ENCODE measurements at regions not wholly inside any gene's neighbourhood (a gene's known extent, or its start where the extent isn't known, plus 50 kb on each side); places are given as distances from the start of the nearest gene placed in this dataset.
A peak's percentile ranks its signal among the peaks of the same experiment; 100 is the strongest.
"Not testable (repeated sequence)": the region's sequence is repeated elsewhere in the genome, so short reads cannot be mapped to it uniquely, and the experiment has no call there.

DNA sequence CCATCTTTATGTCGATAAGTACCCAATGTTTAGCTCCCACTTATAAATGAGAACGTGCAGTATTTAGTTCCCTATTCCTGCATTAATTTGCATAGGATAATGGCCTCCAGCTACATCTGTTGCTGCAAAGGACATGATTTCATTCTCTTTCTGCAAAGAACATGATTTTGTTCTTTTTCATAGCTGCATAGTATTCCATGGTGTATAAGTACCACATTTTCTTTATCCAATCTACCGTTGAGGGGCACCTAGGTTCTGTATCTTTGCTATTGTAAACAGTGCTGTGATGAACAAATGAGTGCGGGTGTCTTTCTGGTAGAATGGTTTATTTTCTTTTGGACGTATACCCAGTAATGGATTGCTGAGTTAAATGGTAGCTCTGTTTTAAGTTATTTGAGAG is 63.0 kb downstream of the HLX start:
- FAIRE-seq = no peak

DNA sequence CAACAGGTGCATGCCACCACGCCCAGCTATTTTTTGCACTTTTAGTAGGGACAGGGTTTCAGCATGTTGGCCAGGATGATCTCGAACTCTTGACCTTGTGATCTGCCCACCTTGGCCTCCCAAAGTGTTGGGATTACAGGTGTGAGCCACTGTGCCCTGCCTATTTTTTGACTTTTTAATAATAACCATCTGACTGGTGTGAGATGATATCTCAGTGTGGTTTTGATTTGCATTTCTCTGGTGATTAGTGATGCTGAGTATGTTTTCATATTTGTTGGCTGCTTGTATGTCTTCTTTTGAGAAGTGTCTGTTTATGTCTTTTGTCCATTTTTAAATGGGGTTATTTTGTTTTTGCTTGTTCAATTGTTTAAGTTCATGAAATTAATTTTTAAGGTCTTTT is 63.7 kb downstream of the HLX start:
- not testable (repeated sequence) for FAIRE-seq

DNA sequence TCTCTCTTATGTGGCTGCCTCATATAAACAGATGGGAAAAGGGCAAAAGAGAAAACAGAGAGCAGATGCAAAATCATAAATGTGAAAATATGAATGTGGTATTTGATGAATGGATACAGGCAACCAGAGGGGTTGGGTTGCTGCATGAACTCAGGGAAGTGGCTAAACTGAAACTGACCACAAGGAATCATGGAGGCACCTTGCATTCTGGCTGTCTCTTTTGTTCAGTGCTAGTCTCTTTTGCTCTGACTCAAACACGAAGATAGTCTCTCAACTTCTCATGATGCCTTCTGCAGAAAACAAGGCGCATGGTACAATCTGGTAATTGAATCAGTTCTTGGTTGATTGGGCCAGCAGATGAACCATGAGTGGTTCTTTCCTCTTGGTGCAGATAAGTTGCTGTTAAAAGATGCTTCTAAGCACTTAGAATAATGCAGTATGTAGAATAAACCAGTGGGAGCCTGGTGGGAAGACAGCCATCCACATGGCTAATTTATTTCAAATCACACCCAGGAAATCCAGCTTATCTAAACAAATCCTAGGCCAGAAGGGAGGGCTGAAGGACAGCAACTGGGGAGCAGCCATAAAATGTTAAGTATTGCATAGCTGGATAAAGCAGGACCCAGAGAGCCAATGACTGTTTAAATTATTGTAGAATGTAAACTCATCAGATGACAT is 64.2 kb downstream of the HLX start:
- FAIRE-seq = no peak

DNA sequence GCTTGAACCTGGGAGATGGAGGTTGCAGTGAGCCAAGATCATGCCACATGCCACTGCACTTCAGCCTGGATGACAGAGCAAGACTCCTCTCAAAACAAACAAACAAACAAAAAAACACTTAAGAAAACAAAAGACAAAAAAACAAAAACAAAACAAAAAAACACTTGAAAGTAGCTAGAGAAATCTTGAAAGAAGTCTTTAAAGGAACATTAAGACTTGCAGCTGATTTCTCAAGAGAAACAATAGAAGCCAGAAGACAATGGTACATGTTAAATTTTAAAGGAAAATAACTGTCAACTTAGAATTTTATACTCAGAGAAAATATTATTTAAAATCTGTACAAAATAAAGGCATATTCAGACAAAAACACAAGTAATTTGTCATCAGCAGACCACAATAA is 71.3 kb downstream of the HLX start:
- FAIRE-seq = peak; percentile 92

DNA sequence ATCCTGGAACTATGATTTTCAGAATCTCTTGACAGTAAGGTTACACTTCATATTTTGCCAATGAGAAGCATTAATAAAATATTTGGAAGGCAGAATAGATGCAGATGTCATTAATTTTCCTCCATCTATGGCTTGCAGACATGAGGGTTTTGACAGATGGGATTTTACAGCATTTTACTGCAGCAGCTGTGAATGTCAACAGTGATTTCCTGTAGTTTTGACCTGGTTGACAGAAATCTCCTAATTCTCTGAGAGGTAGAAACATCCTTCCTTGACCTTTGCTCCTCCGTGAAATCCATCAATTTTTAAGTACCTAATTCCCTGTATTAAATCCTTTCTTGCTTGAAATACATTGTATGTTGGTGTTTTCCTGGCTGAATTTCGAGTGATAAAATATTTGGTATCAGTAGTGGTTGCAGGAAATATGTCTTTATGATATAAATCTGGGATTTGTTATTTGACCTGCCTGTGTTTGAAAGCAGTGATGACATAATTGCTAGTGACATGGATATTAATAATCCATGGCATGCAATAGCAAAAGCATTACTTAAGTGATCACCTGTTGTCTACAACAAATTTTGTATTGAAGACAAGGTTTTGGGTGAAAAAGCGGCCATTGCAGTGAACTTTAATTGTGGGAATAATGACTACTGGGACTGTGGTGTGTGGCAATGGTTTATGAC is 73.9 kb downstream of the HLX start:
- FAIRE-seq = no peak

DNA sequence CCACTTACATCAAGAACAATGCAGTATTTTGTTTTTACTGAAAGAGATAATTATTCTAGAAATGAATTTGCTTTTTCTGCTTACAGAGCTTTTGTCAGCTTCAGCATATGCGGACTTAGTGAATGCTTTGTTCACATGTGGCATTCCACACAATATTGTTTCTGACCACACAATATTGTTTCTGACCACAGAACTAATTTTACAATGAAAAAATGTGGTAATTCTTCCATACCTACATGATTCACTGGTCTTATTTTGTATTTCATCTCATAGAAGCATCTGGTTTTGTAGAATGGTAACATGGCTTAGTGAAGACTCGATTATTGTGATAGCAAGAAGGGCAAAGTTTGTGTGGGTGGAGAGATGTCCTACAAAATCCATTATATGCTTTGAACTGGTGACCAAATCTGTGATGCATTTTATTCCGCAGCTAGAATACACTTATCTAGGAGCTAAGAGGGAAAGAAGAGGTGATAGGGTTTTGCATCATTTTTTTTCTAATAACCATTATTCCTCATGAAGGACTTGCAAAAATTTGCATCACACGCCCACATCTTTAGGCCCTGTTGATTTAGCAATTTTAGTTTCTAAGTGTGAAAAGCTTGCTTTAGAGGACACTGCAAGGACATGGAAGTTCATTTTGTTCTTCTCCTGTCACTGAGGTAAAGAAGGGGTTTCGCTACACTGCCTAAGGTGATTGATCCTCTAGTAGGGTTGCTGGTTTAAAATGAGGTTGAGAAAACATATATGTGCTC is 75.3 kb downstream of the HLX start:
- FAIRE-seq = no peak

DNA sequence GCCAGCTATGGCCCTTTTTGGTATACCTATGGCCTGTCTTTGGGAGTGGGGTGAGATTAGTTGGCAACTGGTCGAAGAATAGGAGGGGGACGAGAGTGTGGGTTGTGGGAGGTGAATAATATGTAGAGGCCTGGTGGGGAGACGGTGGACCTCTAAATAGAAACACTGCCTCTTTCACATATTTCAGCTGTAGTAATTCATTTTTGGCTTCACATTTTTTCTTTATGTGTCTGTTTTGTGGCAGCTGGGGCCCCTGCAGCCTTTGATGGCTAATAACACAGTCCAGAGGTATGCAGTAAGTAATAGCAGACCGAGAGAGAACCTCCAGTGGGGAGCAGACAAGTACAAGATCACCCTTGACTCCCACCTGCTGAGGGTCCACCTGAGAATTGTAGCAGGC is 75.9 kb downstream of the HLX start:
- no peak for FAIRE-seq

DNA sequence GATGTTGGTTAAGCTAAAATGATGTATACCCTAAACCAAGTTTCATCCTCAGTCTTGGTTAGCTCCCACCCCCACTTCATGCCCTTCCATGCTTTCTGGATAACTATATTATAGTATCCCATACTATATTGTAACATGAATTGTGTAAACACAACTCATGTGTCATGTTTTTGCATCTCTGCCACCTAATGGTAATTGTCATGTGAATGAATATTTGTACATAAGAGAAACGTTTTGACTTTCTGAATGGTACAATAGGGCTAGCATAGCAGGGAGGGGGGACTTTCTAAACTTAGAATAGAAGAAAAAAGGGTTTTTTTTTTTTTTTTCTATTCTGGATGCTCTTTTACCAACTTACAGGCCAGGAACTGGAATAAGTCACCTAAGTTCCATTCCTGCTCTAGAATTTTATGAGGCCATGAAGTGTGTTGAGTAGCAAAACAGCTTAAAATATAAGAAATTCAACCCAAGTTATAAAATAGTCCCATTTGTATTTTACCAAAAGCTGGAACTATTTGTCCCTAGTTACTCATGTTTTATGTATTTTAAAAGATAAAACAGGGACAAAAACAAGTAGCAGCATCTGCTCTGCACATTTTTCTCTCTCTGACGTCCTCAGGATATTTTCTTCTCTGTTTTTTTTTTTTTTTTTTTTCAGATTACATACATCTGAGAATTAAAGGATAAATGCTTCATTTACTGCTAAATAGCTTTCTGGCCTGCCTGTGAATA is 77.4 kb downstream of the HLX start:
- no peak for FAIRE-seq

DNA sequence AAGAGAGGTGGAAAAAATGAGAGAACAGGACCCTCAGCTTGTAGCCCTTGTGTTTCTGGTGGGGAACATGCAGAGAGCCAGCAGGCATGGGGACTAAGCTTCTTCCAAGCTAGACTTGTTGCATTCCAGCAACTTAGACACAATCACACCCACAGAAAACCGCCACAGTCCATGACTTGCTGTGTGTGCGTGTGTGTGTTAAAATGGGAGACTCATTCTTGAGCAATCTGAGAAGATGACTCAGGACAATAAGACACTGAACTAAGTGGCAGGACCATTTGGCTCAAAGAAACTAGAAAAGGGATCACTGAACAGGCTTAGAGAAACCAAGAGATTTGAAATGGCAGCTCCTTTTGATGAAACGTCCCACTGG is 78.0 kb downstream of the HLX start:
- FAIRE-seq = no peak

DNA sequence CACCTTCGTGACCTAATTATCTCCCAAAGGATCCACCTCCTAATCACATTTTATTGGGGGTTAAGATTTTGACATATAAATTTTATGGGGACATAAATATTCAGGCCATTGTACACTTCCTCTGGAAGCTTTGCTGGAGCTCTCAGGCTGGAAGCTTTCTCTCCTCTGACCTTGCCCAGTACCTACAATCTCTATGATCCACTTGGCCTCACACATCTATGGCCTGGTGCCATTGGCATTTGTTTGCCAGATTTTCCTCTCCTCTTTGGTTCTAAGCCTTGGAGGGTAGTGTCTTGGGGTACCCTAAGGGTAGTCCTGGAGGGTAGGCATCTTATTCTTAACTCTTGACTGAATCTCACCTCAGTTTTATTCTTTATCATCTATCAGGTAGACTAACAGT is 79.0 kb downstream of the HLX start:
- FAIRE-seq = no peak

DNA sequence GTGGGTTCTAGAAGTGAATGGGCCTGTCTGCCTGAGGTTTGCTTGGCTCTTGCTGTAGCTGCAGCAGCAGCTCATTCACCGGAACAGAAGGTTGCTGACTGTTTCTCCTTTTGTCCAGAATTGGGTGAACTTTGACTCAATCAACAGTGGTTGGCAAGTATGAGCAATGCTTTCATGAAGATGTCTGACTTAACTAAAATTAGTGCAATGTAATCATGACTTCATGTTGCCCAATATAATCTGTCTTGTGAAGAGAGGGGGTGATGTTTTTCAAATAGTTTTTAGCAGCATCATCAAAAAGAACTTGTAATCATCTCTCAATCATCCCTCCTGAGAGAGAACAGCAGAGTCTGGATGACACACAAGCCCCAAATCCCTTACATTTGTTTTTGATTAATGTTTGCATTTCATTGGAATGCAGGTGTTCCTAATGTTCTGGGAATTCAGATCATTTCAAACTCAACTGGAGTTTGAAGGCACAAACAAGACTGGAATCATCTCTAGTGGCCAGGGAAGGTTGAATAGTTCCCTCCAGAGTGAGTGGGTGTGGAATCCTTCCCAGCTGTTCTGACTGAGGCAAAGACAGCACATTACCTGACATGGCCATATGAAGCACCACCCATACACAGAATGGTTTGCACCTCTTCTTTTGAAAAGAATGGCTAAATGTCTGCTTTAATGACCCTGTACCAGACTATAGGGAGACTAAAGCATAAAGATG is 82.9 kb downstream of the HLX start:
- FAIRE-seq = no peak

DNA sequence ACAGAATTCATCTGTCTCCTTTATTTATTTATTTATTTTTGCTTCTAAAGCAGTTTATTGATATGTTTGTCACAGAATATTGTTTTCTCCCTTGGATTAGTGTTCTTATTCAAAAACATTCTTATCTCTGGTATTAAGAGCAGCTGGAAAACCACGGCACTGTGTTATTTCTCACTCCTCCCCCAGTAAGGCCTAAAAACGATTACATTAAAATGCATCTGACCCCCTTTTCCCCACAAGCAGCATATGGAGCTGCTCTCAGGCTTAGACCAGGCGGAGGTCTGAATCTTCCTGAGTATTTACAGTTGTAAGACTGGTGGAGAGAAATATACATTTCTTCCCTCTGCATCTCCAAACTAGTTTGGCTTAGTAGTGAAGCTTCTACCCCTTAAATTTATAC is 86.8 kb downstream of the HLX start:
- FAIRE-seq = no peak

DNA sequence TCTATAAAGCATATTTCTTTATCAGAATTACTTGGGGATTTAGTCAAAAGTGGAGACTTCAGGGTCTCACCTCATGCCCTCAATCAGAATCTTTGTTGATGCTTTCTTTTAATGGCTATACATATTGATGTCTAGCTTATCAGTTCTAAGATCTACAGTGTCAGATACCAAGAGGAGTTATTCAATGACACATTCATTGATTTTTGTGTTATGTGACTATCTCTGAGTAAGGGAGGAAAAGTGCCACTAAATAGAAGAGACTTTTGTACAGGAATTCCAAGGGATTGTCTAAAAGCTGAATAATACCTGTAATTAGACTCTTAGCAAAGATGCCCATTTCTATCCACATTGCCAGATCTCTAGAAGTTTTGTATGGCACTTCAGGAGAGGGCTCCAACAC is 87.2 kb downstream of the HLX start:
- FAIRE-seq = no peak

DNA sequence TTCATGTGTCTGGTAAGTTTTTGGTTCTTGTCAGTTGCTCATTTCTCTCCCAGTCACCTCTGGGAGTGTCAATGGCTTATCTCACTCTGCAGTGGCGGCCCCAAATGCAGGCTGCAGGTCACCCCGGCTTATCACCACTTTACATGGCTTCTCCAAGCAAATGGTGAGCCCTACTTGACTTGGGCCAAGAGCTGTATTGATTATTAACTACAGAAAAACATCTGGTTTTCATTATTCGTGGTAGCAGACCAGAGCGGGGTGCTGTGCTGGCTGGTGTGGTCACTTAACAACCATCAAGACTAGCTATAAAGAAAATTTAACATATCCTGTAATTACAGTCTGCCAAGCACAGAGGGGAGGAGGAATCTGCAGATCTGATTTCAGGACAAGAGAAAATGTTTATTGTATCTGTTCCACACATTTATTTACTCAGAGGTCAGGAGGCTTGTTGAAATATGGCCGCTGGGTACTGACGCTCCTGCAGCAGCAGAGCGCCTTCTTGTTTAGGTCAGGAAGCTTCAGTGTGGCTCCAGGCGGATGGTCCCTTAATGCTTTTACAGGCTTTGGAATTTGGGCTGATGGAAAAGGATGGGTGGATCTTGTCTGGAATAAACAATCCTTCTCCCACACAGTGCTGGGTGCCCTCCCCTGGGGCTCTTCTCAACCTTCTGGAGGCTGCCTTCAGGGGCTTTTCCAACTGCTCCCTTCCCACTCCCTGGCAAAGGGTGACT is 87.8 kb downstream of the HLX start:
- FAIRE-seq = no peak

DNA sequence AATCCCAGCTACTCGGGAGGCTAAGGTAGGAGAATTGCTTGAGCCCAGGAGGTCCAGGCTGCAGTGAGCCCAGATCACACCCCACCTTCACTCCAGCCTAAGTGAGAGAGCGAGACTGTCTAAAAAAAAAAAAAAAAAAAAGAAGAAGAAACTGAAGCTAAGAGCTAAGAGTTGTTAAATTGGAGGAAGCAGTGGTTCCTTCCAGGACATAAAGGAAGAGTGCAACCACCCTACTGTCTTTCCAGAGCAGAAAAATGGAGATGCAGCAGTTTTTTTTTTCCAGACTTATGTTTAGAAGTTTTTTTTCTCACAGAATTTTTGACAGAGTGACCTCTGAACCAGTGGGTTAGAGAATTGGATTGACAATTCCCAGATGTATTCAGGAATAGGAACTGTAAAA is 88.7 kb downstream of the HLX start:
- FAIRE-seq = no peak

DNA sequence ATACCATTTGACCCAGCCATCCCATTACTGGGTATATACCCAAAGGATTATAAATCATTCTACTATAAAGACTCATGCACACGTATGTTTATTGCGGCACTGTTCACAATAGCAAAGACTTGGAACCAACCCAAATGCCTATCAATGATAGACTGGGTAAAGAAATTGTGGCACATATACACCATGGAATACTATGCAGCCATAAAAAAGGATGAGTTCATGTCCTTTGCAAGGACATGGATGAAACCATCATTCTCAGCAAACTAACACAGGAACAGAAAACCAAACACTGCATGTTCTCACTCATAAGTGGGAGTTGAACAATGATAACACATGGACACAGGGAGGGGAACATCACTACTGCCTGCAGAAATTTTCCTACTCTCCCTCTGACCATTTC is 90.0 kb downstream of the HLX start:
- FAIRE-seq = not testable (repeated sequence)

DNA sequence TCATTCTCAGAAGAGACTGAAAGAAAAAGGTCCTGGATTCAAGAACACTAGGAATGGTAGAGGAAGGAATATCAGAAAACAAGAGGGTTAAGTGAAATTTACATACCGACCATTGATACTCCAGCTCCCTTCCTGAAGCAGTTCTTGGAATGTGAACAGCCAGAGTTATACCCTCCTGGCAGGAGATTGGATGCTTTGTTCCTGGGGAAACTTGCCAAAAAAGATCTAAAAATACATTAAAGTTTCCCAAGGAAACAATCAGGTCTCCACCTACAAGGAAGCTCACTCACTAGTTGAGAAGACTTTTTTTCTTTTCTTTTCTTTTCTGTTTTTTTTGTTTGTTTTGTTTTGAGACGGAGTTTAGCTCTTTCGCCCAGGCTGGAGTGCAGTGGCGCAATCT is 91.1 kb downstream of the HLX start:
- no peak for FAIRE-seq

DNA sequence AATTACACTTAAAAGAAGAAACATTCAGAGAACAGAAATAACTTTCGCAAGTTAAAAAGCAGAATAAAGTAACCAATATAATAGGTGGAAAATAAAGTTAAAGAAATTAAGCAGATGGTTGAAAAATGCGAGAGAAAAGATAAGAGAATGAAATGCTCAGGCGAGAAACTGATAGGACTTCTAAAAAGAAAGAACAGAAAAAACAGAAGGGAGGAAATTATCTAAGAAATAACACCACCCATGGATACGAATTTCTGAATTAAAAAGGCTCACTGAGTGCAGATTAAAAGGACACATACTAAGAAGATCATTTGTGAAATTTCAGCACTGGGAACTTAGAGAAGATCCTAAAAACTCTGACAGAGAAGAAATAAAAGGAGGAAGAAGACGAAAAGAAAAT is 92.0 kb downstream of the HLX start:
- no peak for FAIRE-seq

DNA sequence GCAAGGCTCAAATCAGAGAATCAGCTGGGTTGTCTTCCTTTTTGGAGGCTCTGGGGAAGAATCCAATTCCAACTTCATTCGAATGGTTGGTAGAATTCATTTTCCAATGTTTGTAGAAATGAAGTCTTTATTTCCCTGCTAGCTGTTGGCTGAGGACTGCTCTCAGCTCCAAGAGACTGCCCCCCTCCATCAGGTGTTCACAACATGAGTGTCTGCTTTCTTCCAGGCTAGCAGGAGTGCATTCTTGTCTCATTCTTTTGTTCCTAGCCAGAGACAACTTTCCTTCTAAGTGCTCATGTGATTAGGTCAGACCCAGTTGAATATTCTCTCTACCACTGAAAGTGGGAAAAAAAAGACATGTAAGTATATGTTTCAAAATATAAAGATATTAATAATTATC is 95.2 kb downstream of the HLX start:
- no peak for FAIRE-seq

DNA sequence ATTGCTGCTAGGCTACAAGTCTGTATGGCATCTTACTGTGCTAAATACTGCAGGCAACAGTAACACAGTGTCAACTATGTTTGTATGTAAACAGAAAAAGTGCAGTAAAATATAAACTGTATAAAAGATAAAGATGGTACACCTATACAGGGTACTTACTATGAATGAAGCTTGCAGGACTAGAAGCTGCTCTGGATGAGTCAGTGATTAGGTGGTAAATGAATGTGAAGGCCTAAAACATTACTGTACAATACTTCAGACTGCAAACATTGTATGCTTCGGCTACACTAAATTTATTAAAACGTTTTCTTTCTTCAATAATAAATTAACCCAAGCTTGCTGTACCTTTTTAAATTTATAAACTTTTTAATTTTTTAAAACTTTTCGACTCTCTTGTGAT is 97.1 kb downstream of the HLX start:
- no peak for FAIRE-seq

DNA sequence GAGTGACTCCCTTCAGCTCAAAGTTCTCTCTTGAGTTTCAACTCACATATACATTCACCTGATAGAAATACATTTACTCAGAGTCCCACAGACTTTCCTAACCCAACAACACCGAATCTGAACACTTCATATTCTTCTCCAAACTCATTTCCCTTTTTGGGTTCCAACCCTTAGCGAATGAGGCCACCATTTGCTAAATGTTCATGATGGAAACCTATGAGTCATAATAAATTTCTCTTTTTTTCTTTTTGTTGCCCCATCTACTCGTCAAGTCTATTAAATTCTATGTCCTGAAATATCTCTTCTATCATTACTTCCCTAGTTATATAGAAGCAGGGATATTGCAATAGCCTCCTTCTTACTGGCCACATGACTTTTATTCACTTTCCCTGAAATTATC is 100.1 kb downstream of the HLX start:
- FAIRE-seq = no peak

DNA sequence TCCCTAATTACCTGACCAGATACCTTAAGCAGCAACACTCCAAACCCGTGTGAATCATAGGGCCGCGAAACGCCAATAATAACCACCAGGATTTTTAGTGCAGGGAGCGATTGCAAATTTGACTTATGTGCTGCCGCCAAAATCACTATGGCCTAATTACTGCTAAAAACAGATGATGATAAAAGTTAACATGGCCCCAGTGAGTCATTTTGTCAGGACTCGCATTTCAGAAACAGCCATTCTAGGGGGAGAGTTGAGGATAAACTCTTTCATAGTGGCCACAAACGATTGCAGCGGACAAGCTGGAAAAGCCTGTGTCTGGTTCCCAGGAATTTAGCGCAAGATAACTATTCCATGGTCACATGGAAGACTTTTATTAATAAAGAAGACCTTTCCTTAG is 103.4 kb downstream of the HLX start:
- no peak for FAIRE-seq

Measured in islet of Langerhans (tissue), 1 donor.